Jurkat, Clone E6-1 (cell line): ENCODE measurements at regions not wholly inside any gene's neighbourhood (a gene's known extent, or its start where the extent isn't known, plus 50 kb on each side); places are given as distances from the start of the nearest gene placed in this dataset.

Experiments
- DNase-seq: peaks from one replicate; pipeline ENCODE4 v3.0.0-alpha.2; 2011; ENCODE audit warnings: low read depth, low spot score
- H3K4me3 ChIP-seq: 2 replicates; pipeline ENCODE4 v1.5.1; 2011; ENCODE audit warnings: mild to moderate bottlenecking, low read length, control low read depth, moderate library complexity

- no peak for DNase-seq
- H3K4me3 ChIP-seq: no peak overlapping the region
These were observed 458.5 kb downstream of the MTX2 start for GRCh38 chr2:176727696-176728095.

GRCh38 chr2:176729706-176730569, 460.7 kb downstream of the MTX2 start:
- no peak overlapping the region for H3K4me3 ChIP-seq
- DNase-seq: no peak

- H3K4me3 ChIP-seq: no peak overlapping the region
- no peak for DNase-seq
These were observed 463.5 kb downstream of the MTX2 start for GRCh38 chr2:176732780-176733179.

GRCh38 chr2:176733698-176734430, 464.6 kb downstream of the MTX2 start:
- DNase-seq: no peak
- no peak overlapping the region for H3K4me3 ChIP-seq

GRCh38 chr2:176734868-176735267, 465.6 kb downstream of the MTX2 start:
- no peak for DNase-seq
- H3K4me3 ChIP-seq: no peak overlapping the region

GRCh38 chr2:176742271-176742670, 470.3 kb upstream of the HNRNPA3 start:
- DNase-seq: no peak
- H3K4me3 ChIP-seq: no peak overlapping the region

- no peak overlapping the region for H3K4me3 ChIP-seq
- no peak for DNase-seq
These were observed 468.9 kb upstream of the HNRNPA3 start for GRCh38 chr2:176743671-176744070.

GRCh38 chr2:176744146-176744545, 468.4 kb upstream of the HNRNPA3 start:
- no peak overlapping the region for H3K4me3 ChIP-seq
- DNase-seq: no peak

GRCh38 chr2:176745543-176746200, 466.9 kb upstream of the HNRNPA3 start:
- no peak for DNase-seq
- H3K4me3 ChIP-seq: no peak overlapping the region

- DNase-seq: no peak
These were observed 466.2 kb upstream of the HNRNPA3 start for GRCh38 chr2:176746411-176746810.

GRCh38 chr2:176747506-176747905, 465.1 kb upstream of the HNRNPA3 start:
- H3K4me3 ChIP-seq: no peak overlapping the region
- DNase-seq: no peak

More at GRCh38 chr2:176746411-176746810, 466.2 kb upstream of the HNRNPA3 start:
- H3K4me3 ChIP-seq: no peak overlapping the region

GRCh38 chr2:176747928-176748327, 464.7 kb upstream of the HNRNPA3 start:
- H3K4me3 ChIP-seq: no peak overlapping the region
- DNase-seq: no peak

GRCh38 chr2:176748662-176749061, 463.9 kb upstream of the HNRNPA3 start:
- DNase-seq: no peak
- H3K4me3 ChIP-seq: no peak overlapping the region

- H3K4me3 ChIP-seq: no peak overlapping the region
- no peak for DNase-seq
These were observed 461.0 kb upstream of the HNRNPA3 start for GRCh38 chr2:176751314-176752227.

- DNase-seq: no peak
- H3K4me3 ChIP-seq: no peak overlapping the region
These were observed 460.3 kb upstream of the HNRNPA3 start for GRCh38 chr2:176752295-176752694.

GRCh38 chr2:176753205-176753604, 459.4 kb upstream of the HNRNPA3 start:
- no peak for DNase-seq
- no peak overlapping the region for H3K4me3 ChIP-seq

GRCh38 chr2:176753752-176754474, 458.7 kb upstream of the HNRNPA3 start:
- no peak overlapping the region for H3K4me3 ChIP-seq
- no peak for DNase-seq

GRCh38 chr2:176755537-176756135, 457.0 kb upstream of the HNRNPA3 start:
- no peak for DNase-seq
- H3K4me3 ChIP-seq: no peak overlapping the region
